HUDEP-2 (cell line): ENCODE measurements at regions not wholly inside any gene's neighbourhood (a gene's known extent, or its start where the extent isn't known, plus 50 kb on each side); places are given as distances from the start of the nearest gene placed in this dataset.

Source experiments
- DNase-seq, 76 experiments: peaks; one replicate each; lab custom pipeline; 2025; ENCODE audit not compliant: unreplicated experiment in 76 of 76; lab: John Stamatoyannopoulos, UW

GRCh38 chr2:8223695-8224346 lies 458.0 kb upstream of the ID2 start:
- DNase-seq, result no peak

GRCh38 chr2:8224347-8225190 lies 457.3 kb upstream of the ID2 start:
- DNase-seq, result peak in 5 of 76 experiments; percentile 1 to 27 (median 5)

GRCh38 chr2:8225266-8225665 lies 456.6 kb upstream of the ID2 start:
- no peak for DNase-seq

GRCh38 chr2:8225798-8226197 lies 456.1 kb upstream of the ID2 start:
- DNase-seq, result no peak

- DNase-seq, result peak in 65 of 76 experiments; percentile 5 to 70 (median 37)
Measured at GRCh38 chr2:8229546-8229986, 452.3 kb upstream of the ID2 start.

GRCh38 chr2:8230466-8230865 lies 451.4 kb upstream of the ID2 start:
- DNase-seq, result no peak

GRCh38 chr2:8231902-8232301 lies 450.0 kb upstream of the ID2 start:
- DNase-seq, result no peak

GRCh38 chr2:8232871-8233270 lies 449.0 kb upstream of the ID2 start:
- no peak for DNase-seq

GRCh38 chr2:8234253-8234652 lies 447.6 kb upstream of the ID2 start:
- DNase-seq, result no peak

GRCh38 chr2:8234757-8235374 lies 447.0 kb upstream of the ID2 start:
- no peak for DNase-seq

GRCh38 chr2:8235419-8235818 lies 446.4 kb upstream of the ID2 start:
- no peak for DNase-seq

GRCh38 chr2:8236391-8236790 lies 445.5 kb upstream of the ID2 start:
- DNase-seq, result no peak

- no peak for DNase-seq
Measured at GRCh38 chr2:8238521-8239230, 443.2 kb upstream of the ID2 start.

GRCh38 chr2:8239531-8240088 lies 442.2 kb upstream of the ID2 start:
- no peak for DNase-seq

GRCh38 chr2:8241317-8241716 lies 440.5 kb upstream of the ID2 start:
- DNase-seq, result no peak

- DNase-seq, result no peak
Measured at GRCh38 chr2:8242739-8243138, 439.1 kb upstream of the ID2 start.

- no peak for DNase-seq
Measured at GRCh38 chr2:8243748-8244400, 438.0 kb upstream of the ID2 start.

GRCh38 chr2:8244639-8245038 lies 437.2 kb upstream of the ID2 start:
- DNase-seq, result peak in 14 of 76 experiments; percentile 3 to 19 (median 10)

GRCh38 chr2:8246137-8246536 lies 435.7 kb upstream of the ID2 start:
- DNase-seq, result no peak
